ENCODE measurements at regions not wholly inside any gene's neighbourhood (a gene's known extent, or its start where the extent isn't known, plus 50 kb on each side); places are given as distances from the start of the nearest gene placed in this dataset.

- CTCF ChIA-PET: no interaction called here
- DNase-seq: no peak
Observed at GRCh38 chr6:155791186-155791585, 335.5 kb upstream of the NOX3 start.

GRCh38 chr6:155787168-155787567 is 331.5 kb upstream of the NOX3 start:
- DNase-seq (no peak), ATAC-seq (no peak)
- ChIA-PET CTCF (no interaction called here), POLR2A (no interaction called here)
- Mint-ChIP-seq H3K4me1 (no peaks in the 10 kb centered on the region), H3K27me3 (no peaks in the 10 kb centered on the region), H3K36me3 (ENCODE audit: low read depth) (no peaks in the 10 kb centered on the region), H3K9me3 (ENCODE audit: low read depth) (peaks cover 3% of the 10 kb centered on the region), H3K27ac (no peak overlapping the region), H3K4me3 (no peak overlapping the region)
- intact Hi-C loops (cut with DNase I, micrococcal nuclease): no loop called here

More at GRCh38 chr6:155791186-155791585, 335.5 kb upstream of the NOX3 start:
- POLR2A ChIA-PET: no interaction called here
- Mint-ChIP-seq H3K36me3 (ENCODE audit: low read depth) (no peaks in the 10 kb centered on the region), H3K9me3 (ENCODE audit: low read depth) (peaks cover 3% of the 10 kb centered on the region), H3K27ac (no peak overlapping the region), H3K4me3 (no peak overlapping the region), H3K4me1 (no peaks in the 10 kb centered on the region), H3K27me3 (peaks cover 5% of the 10 kb centered on the region)
- ATAC-seq: no peak
- intact Hi-C loops (cut with DNase I, micrococcal nuclease): no loop called here

- DNase-seq: no peak
- ChIA-PET POLR2A (no interaction called here), CTCF (no interaction called here)
- no peak overlapping the region for H3K27ac Mint-ChIP-seq
- intact Hi-C loops (cut with DNase I, micrococcal nuclease): no loop called here
- H3K27me3 Mint-ChIP-seq: no peaks in the 10 kb centered on the region
- H3K4me1 Mint-ChIP-seq: no peaks in the 10 kb centered on the region
- H3K36me3 Mint-ChIP-seq (ENCODE audit: low read depth): no peaks in the 10 kb centered on the region
- no peak overlapping the region for H3K4me3 Mint-ChIP-seq
- no peak for ATAC-seq
- peaks cover 3% of the 10 kb centered on the region for H3K9me3 Mint-ChIP-seq (ENCODE audit: low read depth)
Observed at GRCh38 chr6:155786528-155786927, 330.9 kb upstream of the NOX3 start.

GRCh38 chr6:155782739-155783459 is 327.3 kb upstream of the NOX3 start:
- no peak for DNase-seq
- ChIA-PET CTCF (no interaction called here), POLR2A (no interaction called here)
- H3K9me3 Mint-ChIP-seq (ENCODE audit: low read depth): peaks cover 3% of the 10 kb centered on the region
- H3K4me3 Mint-ChIP-seq: no peak overlapping the region
- ATAC-seq: no peak
- no peak overlapping the region for H3K27ac Mint-ChIP-seq
- H3K4me1 Mint-ChIP-seq: no peaks in the 10 kb centered on the region
- H3K36me3 Mint-ChIP-seq (ENCODE audit: low read depth): no peaks in the 10 kb centered on the region
- intact Hi-C loops (cut with DNase I, micrococcal nuclease): loop anchor here in 1 of 2 experiments (5.0 kb wide), 1 partner anchor 1519 kb away; no protein-coding TSS in a partner anchor
- no peaks in the 10 kb centered on the region for H3K27me3 Mint-ChIP-seq

- no peak overlapping the region for H3K4me3 Mint-ChIP-seq
- no peaks in the 10 kb centered on the region for H3K27me3 Mint-ChIP-seq
- DNase-seq (no peak), ATAC-seq (no peak)
- no peak overlapping the region for H3K27ac Mint-ChIP-seq
- POLR2A ChIA-PET: no interaction called here
- no peaks in the 10 kb centered on the region for H3K36me3 Mint-ChIP-seq (ENCODE audit: low read depth)
- intact Hi-C loops (cut with DNase I, micrococcal nuclease): loop anchor here in 1 of 2 experiments (5.0 kb wide), 1 partner anchor 1520 kb away; no protein-coding TSS in a partner anchor
- CTCF ChIA-PET: interaction anchor here (0.8 kb wide), 1 partner anchor 13 kb away, joined by 3 read pairs; no protein-coding TSS in a partner anchor
- peaks cover 2% of the 10 kb centered on the region for H3K9me3 Mint-ChIP-seq (ENCODE audit: low read depth)
- H3K4me1 Mint-ChIP-seq: no peaks in the 10 kb centered on the region
Observed at GRCh38 chr6:155782320-155782731, 326.7 kb upstream of the NOX3 start.

GRCh38 chr6:155779456-155779855 is 323.8 kb upstream of the NOX3 start:
- H3K27me3 Mint-ChIP-seq: peaks cover 3% of the 10 kb centered on the region
- intact Hi-C loops (cut with DNase I, micrococcal nuclease): no loop called here
- POLR2A ChIA-PET: no interaction called here
- H3K27ac Mint-ChIP-seq: no peak overlapping the region
- CTCF ChIA-PET: no interaction called here
- ATAC-seq (no peak), DNase-seq (no peak)
- no peaks in the 10 kb centered on the region for H3K36me3 Mint-ChIP-seq (ENCODE audit: low read depth)
- no peaks in the 10 kb centered on the region for H3K4me1 Mint-ChIP-seq
- H3K4me3 Mint-ChIP-seq: no peak overlapping the region
- peaks cover 2% of the 10 kb centered on the region for H3K9me3 Mint-ChIP-seq (ENCODE audit: low read depth)

- ATAC-seq: no peak
- no peak for DNase-seq
- H3K9me3 Mint-ChIP-seq (ENCODE audit: low read depth): peaks cover 4% of the 10 kb centered on the region
- H3K36me3 Mint-ChIP-seq (ENCODE audit: low read depth): no peaks in the 10 kb centered on the region
- ChIA-PET CTCF (no interaction called here), POLR2A (no interaction called here)
- intact Hi-C loops (cut with DNase I, micrococcal nuclease): no loop called here
- H3K27me3 Mint-ChIP-seq: peaks cover 3% of the 10 kb centered on the region
- H3K4me3 Mint-ChIP-seq: no peak overlapping the region
- no peaks in the 10 kb centered on the region for H3K4me1 Mint-ChIP-seq
- no peak overlapping the region for H3K27ac Mint-ChIP-seq
Observed at GRCh38 chr6:155778336-155778735, 322.7 kb upstream of the NOX3 start.

GRCh38 chr6:155771822-155772221 is 316.2 kb upstream of the NOX3 start:
- Mint-ChIP-seq H3K9me3 (ENCODE audit: low read depth) (peaks cover 17% of the 10 kb centered on the region), H3K27ac (no peak overlapping the region), H3K4me1 (no peaks in the 10 kb centered on the region), H3K4me3 (no peak overlapping the region), H3K36me3 (ENCODE audit: low read depth) (no peaks in the 10 kb centered on the region), H3K27me3 (peaks cover 3% of the 10 kb centered on the region)
- intact Hi-C loops (cut with DNase I, micrococcal nuclease): no loop called here
- ChIA-PET CTCF (no interaction called here), POLR2A (no interaction called here)
- ATAC-seq (no peak), DNase-seq (no peak)

GRCh38 chr6:155770856-155771255 is 315.2 kb upstream of the NOX3 start:
- DNase-seq (no peak), ATAC-seq (no peak)
- ChIA-PET POLR2A (no interaction called here), CTCF (no interaction called here)
- Mint-ChIP-seq H3K27me3 (peaks cover 3% of the 10 kb centered on the region), H3K4me3 (no peak overlapping the region), H3K9me3 (ENCODE audit: low read depth) (peaks cover 17% of the 10 kb centered on the region), H3K36me3 (ENCODE audit: low read depth) (no peaks in the 10 kb centered on the region), H3K27ac (no peak overlapping the region), H3K4me1 (no peaks in the 10 kb centered on the region)
- intact Hi-C loops (cut with DNase I, micrococcal nuclease): no loop called here

GRCh38 chr6:155770313-155770712 is 314.7 kb upstream of the NOX3 start:
- intact Hi-C loops (cut with DNase I, micrococcal nuclease): no loop called here
- Mint-ChIP-seq H3K4me1 (no peaks in the 10 kb centered on the region), H3K27ac (no peak overlapping the region), H3K9me3 (ENCODE audit: low read depth) (peaks cover 15% of the 10 kb centered on the region), H3K36me3 (ENCODE audit: low read depth) (no peaks in the 10 kb centered on the region), H3K4me3 (no peak overlapping the region), H3K27me3 (no peaks in the 10 kb centered on the region)
- CTCF ChIA-PET: no interaction called here
- POLR2A ChIA-PET: no interaction called here
- ATAC-seq (no peak), DNase-seq (no peak)

GRCh38 chr6:155765275-155766194 is 309.9 kb upstream of the NOX3 start:
- ATAC-seq: no peak
- H3K4me1 Mint-ChIP-seq: no peaks in the 10 kb centered on the region
- POLR2A ChIA-PET: no interaction called here
- intact Hi-C loops (cut with DNase I, micrococcal nuclease): no loop called here
- H3K27ac Mint-ChIP-seq: no peak overlapping the region
- H3K27me3 Mint-ChIP-seq: no peaks in the 10 kb centered on the region
- CTCF ChIA-PET: no interaction called here
- H3K9me3 Mint-ChIP-seq (ENCODE audit: low read depth): peaks cover 9% of the 10 kb centered on the region
- no peak overlapping the region for H3K4me3 Mint-ChIP-seq
- no peaks in the 10 kb centered on the region for H3K36me3 Mint-ChIP-seq (ENCODE audit: low read depth)
- no peak for DNase-seq

- Mint-ChIP-seq H3K4me1 (no peaks in the 10 kb centered on the region), H3K27me3 (no peaks in the 10 kb centered on the region), H3K9me3 (ENCODE audit: low read depth) (no peaks in the 10 kb centered on the region), H3K27ac (no peak overlapping the region), H3K4me3 (no peak overlapping the region), H3K36me3 (ENCODE audit: low read depth) (no peaks in the 10 kb centered on the region)
- CTCF ChIA-PET: no interaction called here
- DNase-seq (no peak), ATAC-seq (no peak)
- POLR2A ChIA-PET: no interaction called here
- intact Hi-C loops (cut with DNase I, micrococcal nuclease): no loop called here
Observed at GRCh38 chr6:155762649-155763048, 307.0 kb upstream of the NOX3 start.
